ENCODE measurements at regions not wholly inside any gene's neighbourhood (a gene's known extent, or its start where the extent isn't known, plus 50 kb on each side); places are given as distances from the start of the nearest gene placed in this dataset.

- Histone ChIP-seq H3K4me3 (no peak overlapping the region), H3K4me1 (ENCODE audit: insufficient read depth) (no peaks in the 10 kb centered on the region), H3K4me2 (no peak overlapping the region), H3K27me3 (ENCODE audit: insufficient read depth) (no peaks in the 10 kb centered on the region), H2AFZ (no peak overlapping the region), H4K20me1 (replicated peaks; ENCODE audit: insufficient read depth) (no peaks in the 10 kb centered on the region), H3K79me2 (replicated peaks; ENCODE audit: insufficient read depth) (no peaks in the 10 kb centered on the region), H3F3A (replicated peaks; ENCODE audit: low read depth) (no peaks in the 10 kb centered on the region), H3K36me3 (ENCODE audit: insufficient read depth) (no peaks in the 10 kb centered on the region), H3K27ac (ENCODE audit: low read depth) (no peak overlapping the region), H3K9me2 (ENCODE audit: insufficient read depth) (no peaks in the 10 kb centered on the region)
- no peak for TF ChIP-seq ZNF331 (CRISPR knock-in tag; IDR thresholded peaks at IDR 0.05; ENCODE audit: low read depth)
- TF ChIP-seq JUNB (IDR thresholded peaks at IDR 0.05; ENCODE audit: unreplicated experiment) = no peak
- no peak for TF ChIP-seq CREB1 (CRISPR knock-in tag; IDR thresholded peaks at IDR 0.05; ENCODE audit: low read depth)
- no peak for TF ChIP-seq NANOG (IDR thresholded peaks at IDR 0.05; ENCODE audit: borderline replicate concordance)
- no peak for TF ChIP-seq REST (IDR thresholded peaks at IDR 0.05; ENCODE audit: unreplicated experiment)
- TF ChIP-seq POLR2AphosphoS5 (IDR thresholded peaks at IDR 0.05; ENCODE audit: low read depth) = no peak
- no peak for TF ChIP-seq ZNF114 (CRISPR knock-in tag; IDR thresholded peaks at IDR 0.05)
- TF ChIP-seq EZH2 (IDR thresholded peaks at IDR 0.05; ENCODE audit: low read depth, unreplicated experiment) = no peak
- no peak for TF ChIP-seq CTCF (conservative IDR thresholded peaks at IDR 0.05; ENCODE audit: low read depth in 2 of 2)
- no peak for TF ChIP-seq ZNF462 (CRISPR knock-in tag; IDR thresholded peaks at IDR 0.05)
- no peak for TF ChIP-seq STAT1 (IDR thresholded peaks at IDR 0.05; ENCODE audit: unreplicated experiment)
- TF ChIP-seq ETS1 (IDR thresholded peaks at IDR 0.05) = no peak
- TF ChIP-seq EZH2phosphoT487 (IDR thresholded peaks at IDR 0.05; ENCODE audit: unreplicated experiment) = no peak
- DNase-seq (ENCODE audit: low spot score) = no peak
- H3K4me3 Mint-ChIP-seq = no peak overlapping the region
- H3K36me3 Mint-ChIP-seq (ENCODE audit: low read depth) = no peaks in the 10 kb centered on the region
- H3K27me3 Mint-ChIP-seq (ENCODE audit: insufficient read depth, low read depth, poor library complexity) = no peaks in the 10 kb centered on the region
- no peaks in the 10 kb centered on the region for H3K9me3 Mint-ChIP-seq
- H3K27ac Mint-ChIP-seq = no peak overlapping the region
- no peak for ATAC-seq
- no peaks in the 10 kb centered on the region for H3K4me1 Mint-ChIP-seq
These were observed 183.3 kb upstream of the EPHA6 start for GRCh38 chr3:96631050-96631449.
